ENCODE measurements at regions not wholly inside any gene's neighbourhood (a gene's known extent, or its start where the extent isn't known, plus 50 kb on each side); places are given as distances from the start of the nearest gene placed in this dataset.

GRCh38 chr9:103625161-103625804 lies 468.8 kb upstream of the SMC2 start:
- DNase-seq (ENCODE audit: low spot score): no peak

GRCh38 chr9:103627731-103628130 lies 466.4 kb upstream of the SMC2 start:
- DNase-seq (ENCODE audit: low spot score): no peak

- no peak for DNase-seq (ENCODE audit: low spot score)
Observed at GRCh38 chr9:103649086-103649485, 445.0 kb upstream of the SMC2 start.

GRCh38 chr9:103658156-103658555 lies 436.0 kb upstream of the SMC2 start:
- no peak for DNase-seq (ENCODE audit: low spot score)

GRCh38 chr9:103660830-103661229 lies 433.3 kb upstream of the SMC2 start:
- no peak for DNase-seq (ENCODE audit: low spot score)

- DNase-seq (ENCODE audit: low spot score): no peak
Observed at GRCh38 chr9:103661663-103662062, 432.4 kb upstream of the SMC2 start.

GRCh38 chr9:103669296-103669695 lies 424.8 kb upstream of the SMC2 start:
- no peak for DNase-seq (ENCODE audit: low spot score)

- no peak for DNase-seq (ENCODE audit: low spot score)
Observed at GRCh38 chr9:103674271-103674670, 419.8 kb upstream of the SMC2 start.

GRCh38 chr9:103680581-103680980 lies 413.5 kb upstream of the SMC2 start:
- no peak for DNase-seq (ENCODE audit: low spot score)

GRCh38 chr9:103681435-103681834 lies 412.7 kb upstream of the SMC2 start:
- DNase-seq (ENCODE audit: low spot score): no peak

- DNase-seq (ENCODE audit: low spot score): no peak
Observed at GRCh38 chr9:103700195-103700962, 393.7 kb upstream of the SMC2 start.

- DNase-seq (ENCODE audit: low spot score): no peak
Observed at GRCh38 chr9:103702572-103702971, 391.5 kb upstream of the SMC2 start.

- no peak for DNase-seq (ENCODE audit: low spot score)
Observed at GRCh38 chr9:103707181-103707580, 386.9 kb upstream of the SMC2 start.

- no peak for DNase-seq (ENCODE audit: low spot score)
Observed at GRCh38 chr9:103709366-103709765, 384.7 kb upstream of the SMC2 start.

- no peak for DNase-seq (ENCODE audit: low spot score)
Observed at GRCh38 chr9:103713631-103714030, 380.5 kb upstream of the SMC2 start.

GRCh38 chr9:103714992-103715391 lies 379.1 kb upstream of the SMC2 start:
- no peak for DNase-seq (ENCODE audit: low spot score)

GRCh38 chr9:103721056-103721455 lies 373.1 kb upstream of the SMC2 start:
- DNase-seq (ENCODE audit: low spot score): no peak

- no peak for DNase-seq (ENCODE audit: low spot score)
Observed at GRCh38 chr9:103730866-103731265, 363.2 kb upstream of the SMC2 start.

- DNase-seq (ENCODE audit: low spot score): no peak
Observed at GRCh38 chr9:103731541-103731940, 362.6 kb upstream of the SMC2 start.

- DNase-seq (ENCODE audit: low spot score): no peak
Observed at GRCh38 chr9:103734471-103734870, 359.6 kb upstream of the SMC2 start.

GRCh38 chr9:103755441-103755840 lies 338.7 kb upstream of the SMC2 start:
- no peak for DNase-seq (ENCODE audit: low spot score)

GRCh38 chr9:103755986-103756385 lies 338.1 kb upstream of the SMC2 start:
- no peak for DNase-seq (ENCODE audit: low spot score)

- no peak for DNase-seq (ENCODE audit: low spot score)
Observed at GRCh38 chr9:103757062-103757461, 337.0 kb upstream of the SMC2 start.

- DNase-seq (ENCODE audit: low spot score): no peak
Observed at GRCh38 chr9:103761466-103761865, 332.6 kb upstream of the SMC2 start.

Data from left forelimb (tissue), 1 donor.